GM21526 (cell line): ENCODE measurements at regions not wholly inside any gene's neighbourhood (a gene's known extent, or its start where the extent isn't known, plus 50 kb on each side); places are given as distances from the start of the nearest gene placed in this dataset.
"Not testable (repeated sequence)": the region's sequence is repeated elsewhere in the genome, so short reads cannot be mapped to it uniquely, and the experiment has no call there.

Experiments used
- ATAC-seq: cut with Tn5 transposase; IDR thresholded peaks from one replicate; pipeline ENCODE4 v1.9.1; 2021; ENCODE audit warnings: moderate library complexity; ENCODE audit not compliant: unreplicated experiment, low FRiP score

DNA sequence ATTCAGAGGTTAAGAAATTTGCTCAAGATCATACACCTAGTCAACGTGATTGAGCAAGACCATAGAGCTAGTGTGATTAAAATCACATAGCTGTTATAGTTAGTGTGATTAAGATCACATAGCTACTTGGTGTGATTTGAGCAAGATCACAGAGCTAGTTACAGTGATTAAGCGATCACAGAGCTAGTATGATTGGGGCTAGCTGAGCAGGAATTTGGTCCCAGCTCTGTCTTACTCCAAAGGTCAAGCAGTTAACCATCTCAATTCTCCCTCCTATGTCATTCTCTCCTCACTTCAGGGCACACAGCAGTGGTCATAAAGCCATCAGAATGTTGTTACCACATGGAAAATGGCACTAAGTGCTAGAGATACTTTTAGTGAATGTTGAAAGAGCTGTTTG lies 158.2 kb downstream of the SPTSSA start:
- no peak for ATAC-seq

DNA sequence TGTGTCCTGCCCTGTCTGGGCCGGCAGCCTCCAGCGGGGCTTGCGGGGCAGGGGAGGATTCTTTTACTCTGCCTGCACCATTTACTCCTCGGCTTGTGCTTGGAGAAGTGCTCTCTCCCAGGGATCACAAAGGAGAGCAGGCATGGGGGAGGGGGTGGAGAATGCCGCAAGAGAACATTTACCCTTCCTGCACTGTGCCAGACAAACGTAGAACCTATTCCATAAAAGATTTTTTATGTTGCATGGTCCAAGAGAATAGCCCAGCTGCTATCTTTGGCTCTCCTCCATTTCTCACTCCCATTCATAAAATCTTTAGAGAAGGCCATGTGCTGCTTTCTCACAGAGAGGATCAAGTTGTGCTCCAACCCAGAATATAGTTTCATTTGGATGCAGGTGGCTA lies 159.4 kb downstream of the SPTSSA start:
- no peak for ATAC-seq

DNA sequence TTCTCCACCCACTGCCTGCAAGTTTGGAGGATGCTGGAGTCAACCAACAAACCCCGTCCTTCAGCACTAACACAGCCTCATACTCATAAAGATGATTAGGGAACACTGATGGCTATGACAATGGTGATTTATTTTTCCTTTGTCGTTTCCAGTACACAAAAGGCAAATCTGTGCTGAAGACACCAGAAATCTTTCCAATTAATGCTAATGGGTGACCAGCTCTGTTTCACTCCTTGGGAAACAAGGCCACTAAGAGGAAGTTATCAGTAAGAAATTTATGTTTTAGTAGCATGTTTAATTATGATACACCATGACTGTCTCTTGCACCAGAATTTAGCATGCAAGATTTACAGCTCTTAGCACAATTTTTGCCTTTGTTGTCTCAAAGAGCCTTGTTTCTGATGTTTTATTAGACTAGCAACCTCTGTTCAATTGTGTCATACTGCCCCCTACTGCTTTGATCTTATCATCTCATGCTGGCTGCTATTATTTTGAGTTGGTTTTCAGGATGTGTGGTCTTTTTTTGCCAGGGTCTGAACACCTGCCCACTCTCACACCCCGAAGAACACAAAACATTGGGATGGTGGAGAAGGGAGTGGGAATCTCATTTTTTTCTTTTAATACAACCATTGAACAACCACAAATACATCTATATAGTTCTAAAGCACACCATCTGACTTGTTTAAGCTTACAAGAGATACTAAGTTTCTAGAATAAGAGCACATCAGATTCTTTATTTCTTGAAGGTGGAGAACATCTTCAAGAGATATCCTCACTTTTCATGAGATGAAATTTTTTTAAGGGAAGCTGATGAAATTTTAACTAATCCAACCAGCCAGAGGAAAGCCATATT lies 160.9 kb downstream of the SPTSSA start:
- ATAC-seq, result no peak

DNA sequence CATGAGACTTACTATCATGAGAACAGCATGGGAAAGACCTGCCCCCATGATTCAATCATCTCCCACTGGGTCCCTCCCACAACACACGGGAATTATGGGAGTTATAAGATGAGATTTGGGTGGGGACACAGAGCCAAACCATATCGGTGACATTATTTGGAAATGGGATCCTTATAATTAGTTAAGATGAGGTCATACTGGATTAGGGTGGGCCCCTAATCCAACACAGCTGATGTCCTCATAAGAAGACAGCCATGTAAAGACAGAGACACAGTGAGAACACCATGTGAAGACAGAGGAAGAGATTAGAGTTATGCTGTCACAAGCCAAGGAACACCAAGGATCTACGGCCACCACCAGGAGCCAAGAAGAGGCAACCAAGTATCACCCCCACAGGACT lies 161.7 kb downstream of the SPTSSA start:
- ATAC-seq, result no peak

DNA sequence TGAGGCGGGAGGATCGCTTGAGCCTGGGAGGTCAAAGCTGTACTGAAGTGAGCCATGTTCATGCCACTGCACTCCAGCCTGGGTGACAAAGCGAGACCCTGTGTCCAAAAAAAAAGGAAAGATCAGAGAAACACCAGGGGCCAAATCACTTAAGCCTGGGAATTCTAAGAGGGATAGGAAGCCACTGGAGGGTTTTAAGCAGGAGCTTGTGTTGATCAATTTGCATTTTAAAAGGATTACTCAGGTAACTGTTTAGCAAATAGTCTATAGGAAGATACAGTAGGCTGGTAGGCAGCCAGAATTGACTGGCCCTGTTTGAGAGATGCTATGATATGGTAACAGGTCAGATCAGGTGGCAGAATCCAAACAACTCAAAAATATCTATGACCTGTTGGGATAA lies 162.7 kb downstream of the SPTSSA start:
- ATAC-seq, result no peak

DNA sequence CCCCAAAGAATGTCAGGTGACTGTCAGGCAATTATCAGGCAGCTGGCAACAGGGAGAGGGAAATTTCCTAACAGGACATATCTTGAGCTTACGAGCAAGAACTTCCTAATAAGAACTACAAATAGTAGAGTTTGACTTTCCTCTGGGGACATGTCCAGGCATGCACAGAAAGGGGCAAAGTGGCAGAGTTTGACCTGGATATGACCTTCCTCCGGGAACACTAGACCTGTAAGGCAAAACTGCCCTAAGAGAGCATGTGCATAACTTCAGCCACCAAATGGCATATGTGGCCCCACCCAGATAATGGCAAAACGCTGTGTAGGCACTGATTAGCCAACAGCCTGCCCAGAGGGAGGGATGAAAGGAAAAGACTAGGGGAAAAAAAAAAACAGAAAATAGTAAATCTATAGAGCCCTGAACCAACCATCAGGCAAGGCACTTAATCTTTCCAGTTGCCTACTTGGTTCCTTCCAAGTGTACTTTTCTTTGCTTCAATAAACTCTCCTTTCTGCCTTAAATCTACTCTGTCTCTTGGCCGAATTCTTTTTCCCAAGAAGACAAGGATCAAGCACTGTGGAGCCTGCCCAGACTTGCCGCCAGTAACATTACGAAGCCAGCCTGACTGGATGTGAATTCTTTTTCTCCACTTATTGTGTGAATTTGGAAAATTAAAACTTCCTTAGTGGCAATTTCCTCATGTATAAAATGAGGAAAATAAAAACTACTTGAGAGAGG lies 164.1 kb downstream of the SPTSSA start:
- no peak for ATAC-seq

DNA sequence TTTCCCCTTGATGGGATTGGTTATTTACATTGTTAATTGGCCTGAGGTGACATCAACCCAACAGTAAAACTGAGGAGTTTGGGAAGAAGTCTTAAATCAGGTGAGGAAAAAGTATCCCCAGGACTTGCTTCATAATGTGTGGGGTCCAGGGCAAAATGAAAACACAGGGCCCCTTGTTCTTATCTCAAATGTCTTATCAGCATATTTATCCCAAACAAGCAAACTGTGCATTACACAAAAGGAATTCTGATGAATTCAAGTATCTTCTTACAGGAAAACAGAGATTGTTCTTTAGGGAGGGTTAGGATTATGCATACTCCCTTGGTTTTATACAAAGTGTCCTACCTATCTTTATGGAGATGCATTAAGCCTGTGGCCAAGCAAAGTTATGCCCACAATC lies 178.4 kb downstream of the SPTSSA start:
- ATAC-seq, result no peak

DNA sequence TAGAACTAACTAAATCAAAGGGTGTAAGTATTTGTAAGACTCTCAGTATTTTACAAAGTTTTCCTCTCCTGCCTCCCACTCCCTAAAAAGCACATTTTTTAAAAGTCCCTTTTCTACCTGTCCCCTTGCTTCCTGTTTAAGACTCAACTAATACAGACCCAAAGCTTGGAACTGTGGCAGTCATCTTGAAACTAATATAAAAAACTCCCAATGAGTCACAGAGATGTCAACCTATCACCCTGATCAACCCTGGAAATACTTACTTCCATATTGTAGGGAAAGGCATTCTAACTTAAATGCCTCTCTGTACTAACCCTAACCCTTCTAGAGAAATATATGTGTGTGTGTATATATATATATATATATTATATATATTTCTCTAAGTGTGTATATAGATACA lies 184.8 kb downstream of the SPTSSA start:
- ATAC-seq, result no peak

DNA sequence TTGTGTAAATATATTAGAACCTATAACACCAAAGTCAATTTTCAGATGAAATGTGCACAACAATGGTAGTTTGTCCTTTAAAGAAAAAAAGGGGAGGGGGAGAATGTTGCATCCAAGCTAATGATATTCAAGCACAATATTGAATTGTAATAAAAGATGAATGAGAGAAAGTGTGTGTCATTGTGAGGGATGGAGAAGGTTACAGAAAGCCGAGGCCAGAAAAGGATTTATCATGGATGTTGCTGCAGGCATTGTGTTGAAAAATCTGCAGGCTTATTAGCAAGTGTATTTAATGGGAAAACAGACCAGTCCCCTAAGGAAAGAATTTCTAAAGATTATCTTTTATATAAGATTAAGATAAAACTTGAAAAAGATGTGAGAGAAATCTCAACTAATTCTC lies 186.5 kb downstream of the SPTSSA start:
- ATAC-seq, result no peak

DNA sequence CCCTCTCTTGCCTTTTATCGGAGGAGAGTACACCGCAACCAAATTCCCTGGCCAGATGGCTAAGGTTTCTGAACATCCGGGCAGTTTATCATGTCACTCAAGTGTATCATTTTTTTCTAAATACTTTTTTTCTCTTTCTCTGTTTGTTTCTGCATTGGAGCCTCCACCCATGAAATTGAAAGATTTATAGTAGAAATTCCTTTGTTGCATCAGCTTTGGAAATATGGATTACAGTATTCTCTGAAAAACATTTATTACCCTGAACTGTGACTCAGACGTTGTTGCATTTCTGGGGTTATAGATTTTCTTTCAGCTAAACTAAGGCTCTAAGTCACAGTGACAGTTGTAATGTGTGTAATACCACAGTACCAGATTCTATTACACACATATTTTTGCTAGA lies 187.0 kb downstream of the SPTSSA start:
- ATAC-seq, result no peak

DNA sequence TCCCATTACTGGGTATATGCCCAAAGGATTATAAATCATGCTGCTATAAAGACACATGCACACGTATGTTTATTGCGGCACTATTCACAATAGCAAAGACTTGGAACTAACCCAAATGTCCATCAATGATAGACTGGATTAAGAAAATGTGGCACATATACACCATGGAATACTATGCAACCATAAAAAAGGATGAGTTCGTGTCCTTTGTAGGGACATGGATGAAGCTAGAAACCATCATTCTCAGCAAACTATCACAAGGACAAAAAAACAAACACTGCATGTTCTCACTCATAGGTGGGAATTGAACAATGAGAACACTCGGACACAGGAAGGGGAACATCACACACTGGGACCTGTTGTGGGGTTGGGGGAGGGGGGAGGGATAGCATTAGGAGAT lies 188.3 kb downstream of the SPTSSA start:
- not testable (repeated sequence) for ATAC-seq

DNA sequence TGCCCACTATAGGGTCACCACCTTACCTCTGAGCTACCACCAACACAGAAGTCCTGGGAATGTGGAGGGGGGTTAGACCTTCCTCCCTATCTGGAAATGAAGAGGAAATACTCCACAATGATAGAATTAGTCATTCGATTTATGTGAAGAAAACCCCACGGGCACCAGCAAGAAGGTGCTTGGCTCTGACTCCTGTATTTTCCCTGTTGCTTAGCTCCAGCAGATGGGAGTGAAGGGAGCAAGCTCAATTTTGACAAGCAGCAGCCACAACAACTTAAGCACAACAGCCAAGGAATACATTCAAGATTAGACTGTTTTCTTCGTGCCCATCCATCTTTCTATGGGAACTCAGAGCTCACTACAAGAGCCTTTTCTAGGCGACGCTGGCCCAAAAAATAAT lies 191.7 kb downstream of the SPTSSA start:
- no peak for ATAC-seq

DNA sequence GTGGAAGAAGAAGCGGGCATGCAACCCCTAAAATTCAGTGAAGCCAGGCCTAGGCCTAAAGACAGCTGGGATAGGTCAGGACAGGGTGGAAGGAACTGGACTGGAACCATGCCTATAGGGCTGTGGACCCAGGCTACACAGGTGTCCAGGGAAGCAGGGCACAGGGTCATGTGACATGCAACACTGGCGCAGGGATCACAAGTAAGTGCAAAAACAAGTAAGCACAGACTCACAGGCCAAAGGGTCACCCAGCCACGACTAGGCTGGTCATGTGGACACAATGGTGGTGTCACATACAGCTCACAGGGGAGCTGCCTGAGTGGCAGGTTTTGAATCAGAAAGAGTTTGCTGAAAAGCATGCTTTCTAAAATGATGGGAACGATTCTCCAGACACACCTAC lies 195.7 kb downstream of the SPTSSA start:
- ATAC-seq, result no peak

DNA sequence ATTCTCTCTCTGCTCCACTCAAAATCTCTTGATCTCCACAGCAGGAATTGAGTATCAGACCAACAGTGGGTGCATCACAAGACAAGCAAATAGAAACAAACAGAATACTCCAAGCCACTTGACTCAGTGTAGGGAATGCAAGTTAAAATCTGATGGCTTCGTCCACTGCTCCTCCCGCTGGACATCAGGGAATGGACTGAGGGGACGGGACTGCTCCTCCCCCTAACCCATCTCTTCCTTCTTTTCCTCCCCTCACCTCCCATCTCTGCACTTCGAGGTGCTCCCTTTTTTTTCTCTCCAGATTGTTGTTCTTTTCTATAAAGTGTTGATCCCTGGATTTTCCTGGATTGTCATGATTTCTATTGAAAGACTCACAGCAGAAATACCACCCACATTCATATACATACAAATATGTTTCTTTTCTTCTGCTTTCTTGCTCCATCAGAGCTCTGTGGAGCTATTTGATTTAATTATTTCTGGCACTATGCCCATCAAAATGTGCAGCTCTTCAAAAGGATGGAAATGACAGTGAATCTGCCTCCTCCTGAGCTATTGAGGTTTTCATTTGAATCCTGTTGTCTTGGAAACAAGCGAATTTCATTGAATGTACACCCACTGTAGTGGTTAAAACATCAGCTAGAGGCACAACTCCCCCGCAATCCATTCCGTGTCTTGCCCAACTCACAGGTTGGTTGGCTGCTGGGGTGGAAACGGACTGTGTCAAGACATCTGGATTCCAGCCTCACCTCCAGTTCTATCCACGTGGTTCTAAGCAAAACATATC lies 199.7 kb downstream of the SPTSSA start:
- ATAC-seq, result no peak

DNA sequence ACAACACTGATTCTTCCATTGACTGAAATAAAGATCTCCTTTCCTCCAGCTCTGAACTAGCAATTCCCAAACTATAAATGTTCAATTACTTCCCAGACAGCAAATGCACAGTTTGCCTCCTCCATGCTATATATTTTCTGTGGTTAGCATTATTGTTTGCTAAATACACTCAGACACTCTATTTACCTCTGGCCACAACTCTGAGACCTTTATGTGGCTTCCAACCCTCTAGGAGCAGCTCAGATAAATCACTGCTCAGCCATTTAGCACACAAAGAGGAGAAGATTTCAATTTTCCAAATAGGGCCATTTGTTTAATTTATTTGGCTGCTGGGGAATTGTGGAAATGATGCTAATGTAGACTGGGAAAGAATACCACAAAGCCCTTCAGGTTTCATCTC lies 202.0 kb downstream of the SPTSSA start:
- ATAC-seq, result no peak

DNA sequence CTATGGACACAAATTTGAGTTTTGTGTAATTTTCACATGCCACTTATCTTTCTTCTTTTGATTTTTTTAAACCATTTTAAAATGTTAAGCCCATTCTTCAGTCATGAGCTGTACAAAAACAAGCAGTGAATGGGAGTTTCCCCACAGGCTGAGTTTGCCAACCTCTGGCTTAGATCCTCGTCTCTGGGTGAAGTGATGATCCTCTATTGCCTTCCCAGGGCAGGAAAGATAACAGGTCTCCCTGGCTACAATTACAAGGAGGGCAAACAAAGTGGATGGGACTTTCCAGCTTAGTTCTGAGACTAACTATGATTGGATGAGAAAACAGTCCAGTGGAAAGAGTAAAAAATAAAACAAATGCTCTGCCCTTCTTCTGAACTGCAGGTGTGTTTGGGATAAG lies 203.7 kb downstream of the SPTSSA start:
- no peak for ATAC-seq

DNA sequence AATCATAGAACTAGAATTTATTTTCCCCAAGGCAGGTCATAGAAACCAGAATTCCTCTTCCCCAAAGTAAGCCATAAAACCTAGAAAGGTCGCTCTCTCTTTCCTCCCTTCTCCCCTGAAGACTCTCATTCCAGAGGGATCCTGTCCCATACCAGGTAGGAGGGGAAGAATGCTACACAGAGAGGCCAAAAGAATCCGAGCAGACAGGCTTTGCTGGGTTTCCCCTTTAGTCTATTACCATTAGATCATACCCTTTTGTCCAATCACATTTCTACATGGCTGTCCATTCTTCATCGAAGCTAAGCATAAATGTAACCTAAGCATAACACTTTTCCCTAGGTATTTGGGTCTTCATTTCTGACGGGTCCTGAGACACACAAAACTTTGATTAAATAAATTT lies 204.5 kb downstream of the SPTSSA start:
- no peak for ATAC-seq

DNA sequence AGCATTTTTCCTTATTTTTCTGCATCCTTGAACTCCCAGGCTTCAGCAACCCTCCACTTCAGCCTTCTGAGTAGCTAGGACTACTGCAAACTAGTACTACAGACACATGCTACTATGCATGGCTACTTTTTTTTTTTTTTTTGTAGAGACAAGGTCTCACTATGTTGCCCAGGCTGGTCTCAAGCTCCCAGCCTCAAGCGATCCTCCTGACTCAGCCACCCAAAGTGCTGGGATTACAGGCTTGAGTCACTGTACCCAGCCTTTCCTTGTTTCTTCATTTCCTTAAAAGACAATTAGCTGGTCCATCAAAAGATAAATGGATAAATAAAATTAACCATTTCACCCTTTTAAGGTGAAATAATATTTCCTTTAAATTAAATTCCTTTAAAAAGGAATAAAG lies 205.8 kb downstream of the SPTSSA start:
- ATAC-seq, result no peak

DNA sequence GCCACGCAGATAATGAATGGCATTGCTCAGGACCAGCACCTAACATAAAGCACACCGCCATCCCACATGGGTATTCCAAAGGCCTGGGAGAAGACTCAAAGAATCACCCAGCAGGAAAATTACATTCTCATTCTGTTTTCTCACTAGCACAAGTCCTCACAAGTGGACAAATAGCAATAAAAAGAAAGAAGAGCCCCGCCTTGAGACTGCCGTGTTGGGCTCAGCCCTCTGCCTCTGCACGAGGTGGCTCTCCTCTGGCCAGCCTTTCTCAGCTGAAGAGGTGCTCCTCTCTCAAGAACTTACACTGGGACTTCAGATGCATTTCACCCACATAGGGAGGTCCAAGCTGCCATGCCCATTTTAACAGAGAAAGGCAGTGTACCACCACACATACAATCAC lies 207.5 kb downstream of the SPTSSA start:
- no peak for ATAC-seq

DNA sequence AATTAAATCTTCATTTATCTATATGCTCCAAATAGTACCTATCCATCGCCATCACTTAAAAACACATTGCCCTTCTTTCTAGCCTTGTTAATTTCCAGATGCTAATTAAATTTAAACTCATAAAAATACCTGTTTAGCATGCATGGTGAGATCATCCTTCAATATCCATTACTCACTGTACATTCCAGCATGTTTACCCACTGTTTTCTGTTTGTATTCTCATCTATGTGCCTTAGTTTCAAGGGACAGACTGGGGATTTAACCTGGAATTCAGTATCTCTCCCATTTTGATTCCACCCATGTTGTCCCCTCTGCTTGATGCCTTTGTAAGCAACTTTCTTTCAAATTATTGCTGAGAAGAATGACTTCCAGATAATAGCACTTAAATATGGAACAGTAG lies 208.0 kb downstream of the SPTSSA start:
- ATAC-seq, result no peak

DNA sequence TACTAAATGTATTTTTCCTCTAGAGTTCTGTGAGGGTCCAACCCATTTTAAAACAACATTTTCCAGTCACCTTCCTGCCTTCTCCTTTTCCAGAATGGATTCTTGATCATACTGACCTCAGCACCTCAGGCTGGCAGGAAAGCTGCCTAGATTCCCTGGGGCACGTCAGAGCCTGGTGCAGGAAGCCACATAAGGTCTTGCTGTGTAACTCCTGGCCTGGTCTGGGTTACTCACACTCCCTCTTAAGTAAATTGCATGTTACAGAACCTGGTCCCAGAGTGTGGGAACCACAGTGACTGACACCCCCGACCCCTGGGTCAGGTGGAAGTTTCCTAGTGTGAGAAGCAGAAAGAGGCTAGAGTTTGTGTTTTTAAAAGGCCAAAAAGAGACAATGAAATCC lies 209.8 kb downstream of the SPTSSA start:
- ATAC-seq, result no peak
